Fibroblast of gingiva (primary cell): ENCODE measurements at regions not wholly inside any gene's neighbourhood (a gene's known extent, or its start where the extent isn't known, plus 50 kb on each side); places are given as distances from the start of the nearest gene placed in this dataset.

Source experiments
- DNase-seq: peaks from one replicate; pipeline ENCODE4 v3.0.0-alpha.2; 2011; ENCODE audit warnings: low read depth

GRCh38 chr6:40753675-40754448, 166.7 kb upstream of the LRFN2 start:
- no peak for DNase-seq

DNA sequence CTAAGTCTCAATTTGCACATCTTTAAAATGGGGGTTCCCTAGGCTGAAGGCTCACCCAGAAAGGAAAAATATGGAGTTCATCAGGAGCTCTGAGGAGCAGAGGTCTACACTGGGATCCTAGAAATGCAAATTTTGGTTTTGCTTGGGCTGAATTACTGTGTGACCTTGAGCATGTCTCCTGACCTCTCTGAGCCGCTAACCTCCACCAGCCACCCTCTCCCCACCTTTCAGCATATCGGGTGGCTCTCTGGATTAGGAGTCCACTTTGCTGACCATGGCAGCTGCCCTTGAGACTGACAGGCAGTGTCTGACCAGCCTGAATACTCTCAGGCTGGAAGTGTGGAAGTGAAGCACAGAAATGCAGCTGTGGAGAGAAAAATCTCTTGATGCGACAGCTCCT, 165.9 kb upstream of the LRFN2 start:
- no peak for DNase-seq

- no peak for DNase-seq
Measured at GRCh38 chr6:40744835-40745234, 157.7 kb upstream of the LRFN2 start.

- no peak for DNase-seq
Measured at GRCh38 chr6:40743690-40744446, 156.7 kb upstream of the LRFN2 start.

GRCh38 chr6:40743226-40743625, 156.1 kb upstream of the LRFN2 start:
- DNase-seq, result no peak

GRCh38 chr6:40740518-40740917, 153.4 kb upstream of the LRFN2 start:
- DNase-seq, result no peak

DNA sequence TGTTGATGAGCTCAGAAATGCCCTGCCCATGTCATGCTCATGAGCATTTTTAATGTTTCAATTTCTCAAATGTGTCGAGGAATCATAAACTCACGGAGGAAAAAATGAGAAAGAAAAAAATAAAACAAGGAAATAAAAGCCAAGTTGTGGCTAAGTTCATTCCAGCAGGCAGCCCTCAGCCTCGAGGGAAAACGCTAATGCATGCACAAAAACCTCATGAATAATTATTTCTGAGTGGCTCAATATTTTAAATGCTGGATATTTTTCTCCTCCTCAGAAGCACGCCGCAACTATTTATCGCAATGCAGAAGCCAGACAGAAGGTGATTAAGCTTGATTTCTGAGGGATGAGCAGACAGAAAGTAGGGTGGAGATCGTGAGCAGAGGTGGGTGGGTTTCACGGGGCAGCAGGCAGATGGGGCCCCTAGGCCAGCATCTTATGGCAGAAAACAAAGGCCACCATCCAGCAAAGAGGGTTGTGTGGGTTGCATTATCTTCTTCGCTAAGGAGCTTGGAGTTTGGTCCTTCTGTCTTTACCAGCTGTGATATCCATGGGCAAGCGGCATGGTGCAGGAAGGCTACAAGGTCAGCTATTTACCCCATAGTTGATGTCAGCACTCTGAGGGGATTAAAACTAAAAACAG, 151.5 kb upstream of the LRFN2 start:
- DNase-seq, result no peak

DNA sequence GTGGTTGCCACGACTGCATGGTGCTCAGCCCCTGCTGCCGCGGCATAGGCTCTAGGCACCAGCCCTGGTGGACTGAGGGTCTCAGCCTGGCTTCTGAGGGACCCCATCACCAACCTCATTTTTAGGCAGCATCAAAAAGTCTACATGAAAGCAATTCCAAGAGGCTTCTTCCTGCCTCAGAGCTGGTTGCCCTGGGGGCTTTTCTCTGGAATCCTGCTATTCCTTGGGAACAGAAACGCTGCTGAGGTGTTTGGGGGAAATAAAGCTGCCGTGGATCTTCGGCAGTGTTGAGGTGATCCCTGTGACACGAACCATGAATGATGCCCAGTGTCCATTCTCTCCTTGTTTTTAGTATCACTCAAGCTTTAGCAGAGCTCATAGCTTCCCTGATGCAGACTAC, 148.4 kb upstream of the LRFN2 start:
- no peak for DNase-seq

DNA sequence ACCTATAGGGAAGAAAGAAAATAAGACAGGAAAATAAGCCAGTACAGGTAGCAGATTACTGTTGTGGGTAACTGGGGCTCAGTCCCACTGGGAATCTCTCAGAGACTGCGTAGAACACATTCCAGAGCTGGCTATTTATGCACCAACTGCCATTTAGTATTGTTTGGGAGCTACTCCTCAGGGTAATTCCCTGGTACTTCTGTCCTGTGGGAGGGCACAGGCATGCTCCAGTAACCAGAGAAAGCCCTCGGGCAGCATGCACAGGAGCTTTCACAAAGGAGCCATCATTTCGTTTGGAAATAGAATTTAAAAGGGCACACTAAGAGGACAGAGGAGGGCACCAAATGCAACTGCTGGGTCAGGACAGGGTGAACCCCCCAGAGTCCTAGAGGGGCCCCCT, 148.0 kb upstream of the LRFN2 start:
- no peak for DNase-seq

DNA sequence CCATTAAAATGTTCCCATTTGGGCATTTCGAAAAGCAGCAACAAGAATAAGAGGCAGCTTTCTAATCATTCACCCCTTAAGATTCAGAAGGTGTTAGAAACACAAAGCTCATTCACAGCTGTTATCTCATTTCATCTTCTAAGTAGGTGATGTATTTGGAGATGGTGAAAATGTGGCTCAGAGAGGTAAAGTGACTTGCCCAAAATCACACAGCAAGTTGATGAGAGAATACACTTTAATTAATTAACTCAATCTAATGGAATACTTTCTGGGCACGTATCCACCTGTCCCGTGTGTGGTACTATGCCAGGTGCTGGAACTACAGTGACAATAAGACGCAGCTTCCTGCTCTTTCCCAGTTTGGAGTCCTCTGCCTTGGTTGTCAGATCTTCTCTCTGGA, 147.4 kb upstream of the LRFN2 start:
- DNase-seq, result no peak

DNA sequence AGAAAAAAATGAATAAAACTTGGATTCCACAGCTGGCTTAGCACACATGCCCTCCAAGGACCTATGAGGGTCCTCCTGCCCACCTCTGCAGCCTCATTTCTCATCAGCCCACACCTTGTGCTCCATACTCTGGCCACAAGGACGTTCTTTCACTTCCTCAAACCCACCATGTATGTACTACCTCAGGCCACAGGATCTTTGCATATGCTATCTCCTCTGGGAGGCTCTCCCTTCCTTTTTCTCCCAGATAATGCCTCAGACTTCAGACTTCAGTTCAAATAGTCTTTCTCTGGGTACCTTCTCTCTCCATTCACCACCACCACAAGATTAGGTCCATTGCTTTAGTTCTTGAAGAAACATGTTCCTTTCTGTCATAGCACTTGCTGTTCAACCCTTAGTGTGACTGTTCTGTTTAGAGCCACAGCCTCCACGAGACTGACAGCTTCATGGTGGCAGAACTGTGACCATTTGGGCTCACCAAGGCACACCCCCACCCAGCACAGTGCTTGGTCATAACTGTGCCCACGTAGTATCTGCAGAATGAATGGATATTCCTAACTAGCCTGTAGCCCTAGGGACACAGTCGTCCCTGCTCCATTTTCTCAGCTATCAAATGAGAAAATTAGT, 146.7 kb upstream of the LRFN2 start:
- DNase-seq, result no peak

DNA sequence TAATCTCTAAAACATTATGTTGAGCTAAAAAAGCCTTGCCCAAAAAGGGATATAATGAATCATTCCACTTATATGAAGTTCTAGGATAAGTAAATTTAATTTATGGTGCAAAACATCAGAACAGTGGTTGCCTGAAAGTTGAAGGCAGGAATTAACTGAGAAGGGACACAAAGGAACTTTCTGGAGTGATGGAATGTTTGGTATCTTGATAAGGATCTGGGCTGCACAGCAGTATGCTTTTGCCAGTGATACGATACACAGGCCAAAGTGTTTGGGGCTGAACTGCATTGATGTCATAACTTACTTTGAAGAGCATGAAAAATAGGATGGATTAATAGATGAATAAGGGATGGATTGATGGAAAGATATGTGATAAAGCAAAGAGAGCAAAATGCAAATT, 146.1 kb upstream of the LRFN2 start:
- DNase-seq, result no peak

GRCh38 chr6:40732878-40733277, 145.7 kb upstream of the LRFN2 start:
- DNase-seq, result no peak

DNA sequence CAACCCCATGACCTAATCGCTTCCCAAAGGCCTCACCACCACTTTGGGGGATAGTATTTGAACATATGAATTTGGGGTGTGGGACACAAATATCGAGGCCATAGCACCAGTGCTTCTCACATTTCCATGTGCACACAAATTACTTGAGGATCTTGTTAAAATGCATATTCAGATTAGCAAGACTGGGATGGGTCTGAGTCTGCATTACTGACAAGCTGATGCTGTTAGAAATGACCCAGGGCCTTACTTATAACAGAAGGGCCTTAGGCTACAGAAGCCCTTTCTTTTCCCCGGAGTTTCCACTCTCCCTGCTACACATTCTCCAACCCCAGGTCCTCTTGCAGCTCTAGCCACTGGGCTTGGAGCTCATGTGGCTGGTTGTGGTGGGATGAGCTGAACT, 141.5 kb upstream of the LRFN2 start:
- no peak for DNase-seq

DNA sequence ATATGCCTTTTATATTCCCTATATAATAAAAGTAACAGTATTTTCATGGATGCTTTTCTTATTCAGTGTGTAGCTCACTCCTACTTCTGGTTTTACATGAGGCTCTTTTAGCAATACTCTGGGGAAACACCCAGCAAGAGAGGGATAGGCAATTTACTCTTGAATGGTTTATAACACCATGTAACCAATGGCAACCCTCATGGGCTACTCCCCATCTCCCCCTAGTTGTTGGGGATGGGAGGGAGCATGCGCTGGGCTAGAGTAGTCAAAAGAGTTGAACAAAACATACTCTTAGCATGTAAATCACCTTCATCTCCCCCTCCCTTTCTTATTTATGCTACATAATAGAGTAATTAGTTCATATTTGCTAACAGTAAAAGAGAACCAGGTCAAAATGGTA, 140.1 kb upstream of the LRFN2 start:
- no peak for DNase-seq

DNA sequence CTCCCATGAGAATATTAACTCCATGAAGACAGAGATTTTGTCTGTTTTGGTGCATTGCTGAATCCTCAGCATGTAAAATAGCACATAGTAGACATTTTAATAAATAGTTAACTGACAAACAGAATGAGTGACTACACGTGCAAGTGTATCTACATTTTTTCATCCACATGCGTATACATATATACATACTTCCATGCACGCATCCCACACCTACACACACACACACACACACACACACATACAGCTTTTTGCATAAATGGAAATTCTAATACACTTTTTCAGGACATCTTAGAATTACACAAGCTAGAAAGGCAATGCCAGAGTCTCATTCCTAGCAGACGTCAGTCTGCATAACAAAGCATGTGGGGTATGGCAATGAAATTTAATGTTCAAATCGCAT, 139.7 kb upstream of the LRFN2 start:
- DNase-seq, result no peak

DNA sequence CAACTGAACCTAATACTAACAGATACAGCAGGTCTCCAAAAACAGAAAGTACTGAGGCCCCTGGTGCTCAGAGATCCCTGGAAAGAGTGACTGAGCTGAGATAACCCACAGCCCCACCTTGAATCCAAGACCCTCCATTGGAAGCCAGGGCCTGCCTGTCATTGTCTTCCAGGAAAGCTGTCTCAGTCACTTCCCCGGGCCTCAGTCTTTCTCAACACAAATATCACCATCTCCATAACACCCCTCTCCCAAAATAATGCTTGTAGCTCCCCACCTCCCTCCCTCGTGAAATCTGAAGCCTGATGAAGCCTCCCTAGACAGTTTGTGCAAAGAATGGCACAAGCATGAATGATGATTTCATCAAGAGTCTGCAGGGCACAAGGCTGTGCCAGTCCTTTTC, 138.2 kb upstream of the LRFN2 start:
- no peak for DNase-seq

DNA sequence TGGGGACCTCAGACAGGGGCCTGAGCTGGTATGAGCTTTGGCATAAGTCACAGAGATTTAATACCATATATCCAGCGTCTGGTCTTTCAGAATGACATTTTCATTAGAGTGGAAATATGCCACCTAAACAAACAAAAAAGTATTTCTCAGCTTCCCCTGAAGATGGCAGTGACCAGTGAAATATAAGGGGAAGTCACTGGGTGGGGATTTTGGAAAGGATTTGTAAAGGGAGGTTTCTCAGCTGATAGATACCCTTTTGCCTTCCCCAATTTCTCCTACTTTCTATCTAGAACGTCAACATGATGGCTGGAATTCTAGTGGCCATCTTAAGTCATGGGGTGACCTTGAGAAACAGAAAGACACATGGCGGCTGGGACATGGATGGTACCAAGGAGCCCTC, 137.7 kb upstream of the LRFN2 start:
- DNase-seq, result no peak

- DNase-seq, result no peak
Measured at GRCh38 chr6:40723967-40724366, 136.8 kb upstream of the LRFN2 start.

DNA sequence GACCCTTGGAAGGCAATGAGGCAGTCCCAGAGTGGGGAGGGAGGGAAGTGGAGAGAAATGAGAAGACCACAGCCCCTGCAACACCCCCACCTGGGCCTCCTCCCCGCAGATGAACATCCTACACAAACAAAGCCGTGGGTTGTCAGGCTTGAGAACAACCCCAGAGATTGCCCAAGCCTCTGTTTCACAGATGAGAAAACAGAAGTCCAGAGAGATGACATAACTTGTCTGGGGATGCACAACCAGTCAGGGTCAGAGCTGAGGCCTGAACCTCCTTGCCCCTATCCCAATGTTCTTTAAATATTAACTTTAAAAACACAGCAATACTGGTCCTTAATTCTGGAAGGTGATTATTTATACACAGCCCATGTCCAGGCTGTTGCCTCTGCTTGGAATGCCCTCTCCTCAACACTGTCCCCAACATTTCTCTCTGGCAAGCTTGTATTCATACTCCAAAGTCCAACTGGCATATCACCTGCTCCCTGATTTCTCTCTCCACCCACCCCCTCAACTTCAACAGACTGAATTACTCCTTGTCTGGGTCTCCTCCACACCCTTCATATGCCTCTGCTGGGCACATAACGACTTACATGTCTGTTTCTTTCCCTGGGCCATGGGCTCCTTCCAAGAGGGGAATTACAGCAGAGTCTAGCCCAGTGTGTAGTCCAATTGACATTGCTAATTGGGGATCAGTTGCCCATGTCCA, 135.5 kb upstream of the LRFN2 start:
- DNase-seq, result no peak

DNA sequence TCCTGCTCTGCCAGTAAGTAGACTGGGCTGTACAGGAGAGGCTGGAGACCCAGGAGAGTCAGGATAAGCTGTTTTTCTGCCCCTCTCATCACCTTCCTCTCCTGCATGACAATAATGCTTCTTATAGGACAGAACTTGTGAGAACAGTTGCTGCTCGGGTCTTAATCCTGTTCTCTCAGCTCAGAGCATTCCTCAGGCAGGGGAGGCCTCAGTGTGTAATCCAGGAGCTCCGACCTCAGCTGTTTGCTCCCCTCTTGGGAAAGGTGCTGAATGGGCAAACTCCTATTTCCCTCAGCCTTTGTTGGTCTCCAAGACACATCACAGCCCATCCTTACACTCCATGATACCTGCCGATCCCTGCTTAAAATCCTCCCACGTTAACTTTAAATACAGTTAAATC, 134.9 kb upstream of the LRFN2 start:
- no peak for DNase-seq

DNA sequence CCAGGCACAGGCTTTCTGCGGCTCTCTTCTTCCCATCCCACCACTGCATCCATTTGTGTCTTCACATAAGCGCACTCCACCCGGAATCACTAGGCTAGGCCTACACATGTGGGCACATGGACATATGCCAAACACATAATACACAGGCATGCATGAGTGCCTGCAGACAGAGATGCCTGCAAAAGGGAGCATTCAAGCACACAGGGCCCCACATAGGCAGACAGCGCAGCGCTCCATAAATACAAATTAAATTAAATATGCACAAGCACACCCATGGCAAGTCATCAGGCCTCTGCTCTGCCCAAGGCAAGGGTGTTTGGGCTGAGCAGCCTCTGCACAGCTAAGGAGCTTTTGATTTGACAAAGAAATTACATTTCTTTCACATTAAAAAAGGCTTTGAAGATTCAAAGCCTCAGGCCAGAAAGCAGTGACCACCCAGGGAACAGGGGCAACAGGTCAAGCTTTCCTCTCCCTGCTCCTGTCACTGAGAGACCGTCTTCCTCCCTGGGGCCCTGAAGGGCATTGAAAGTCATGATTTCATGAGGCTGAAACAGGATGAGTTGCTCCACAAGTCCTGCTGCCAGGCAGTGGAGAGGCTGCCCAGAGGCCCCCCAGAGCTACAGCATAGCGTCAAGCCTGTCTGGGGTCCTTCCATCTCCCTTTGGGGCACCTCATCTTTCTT, 134.2 kb upstream of the LRFN2 start:
- no peak for DNase-seq
